ENCODE measurements at regions not wholly inside any gene's neighbourhood (a gene's known extent, or its start where the extent isn't known, plus 50 kb on each side); places are given as distances from the start of the nearest gene placed in this dataset.

DNA sequence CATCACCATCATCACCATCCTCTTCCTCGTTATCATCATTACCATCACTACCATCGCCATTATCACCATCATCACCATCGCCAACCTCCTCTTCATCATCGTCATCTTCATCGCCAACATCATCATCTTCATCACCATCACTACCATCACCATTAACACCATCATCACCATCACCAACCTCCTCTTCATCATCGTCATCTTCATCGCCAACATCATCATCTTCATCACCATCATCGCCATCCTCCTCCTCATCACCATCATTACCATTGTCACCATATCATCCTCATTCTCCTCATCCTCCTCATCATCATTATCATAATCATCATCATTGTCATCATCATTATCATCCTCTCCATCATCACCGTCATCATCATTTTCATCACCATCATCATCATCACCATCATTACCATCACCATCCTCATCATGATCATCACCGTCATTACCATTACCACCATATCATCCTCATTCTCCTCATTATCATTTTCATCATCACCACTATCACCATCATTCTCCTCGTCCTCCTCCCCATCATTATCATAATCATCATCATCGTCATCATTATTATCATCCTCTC, 1498.7 kb downstream of the TBC1D22A start:
- no peak for DNase-seq (ENCODE audit: low read depth in 1 of 2, low spot score in 1 of 2)
- TF ChIP-seq SPI1 (IDR thresholded peaks at IDR 0.05; ENCODE audit: borderline replicate concordance, low read depth) (no peak), POLR2AphosphoS5 (IDR thresholded peaks at IDR 0.05; ENCODE audit: low read depth) (no peak), GABPA (IDR thresholded peaks at IDR 0.05; ENCODE audit: low read depth) (no peak)
- TF ChIP-seq, protein P1, sequence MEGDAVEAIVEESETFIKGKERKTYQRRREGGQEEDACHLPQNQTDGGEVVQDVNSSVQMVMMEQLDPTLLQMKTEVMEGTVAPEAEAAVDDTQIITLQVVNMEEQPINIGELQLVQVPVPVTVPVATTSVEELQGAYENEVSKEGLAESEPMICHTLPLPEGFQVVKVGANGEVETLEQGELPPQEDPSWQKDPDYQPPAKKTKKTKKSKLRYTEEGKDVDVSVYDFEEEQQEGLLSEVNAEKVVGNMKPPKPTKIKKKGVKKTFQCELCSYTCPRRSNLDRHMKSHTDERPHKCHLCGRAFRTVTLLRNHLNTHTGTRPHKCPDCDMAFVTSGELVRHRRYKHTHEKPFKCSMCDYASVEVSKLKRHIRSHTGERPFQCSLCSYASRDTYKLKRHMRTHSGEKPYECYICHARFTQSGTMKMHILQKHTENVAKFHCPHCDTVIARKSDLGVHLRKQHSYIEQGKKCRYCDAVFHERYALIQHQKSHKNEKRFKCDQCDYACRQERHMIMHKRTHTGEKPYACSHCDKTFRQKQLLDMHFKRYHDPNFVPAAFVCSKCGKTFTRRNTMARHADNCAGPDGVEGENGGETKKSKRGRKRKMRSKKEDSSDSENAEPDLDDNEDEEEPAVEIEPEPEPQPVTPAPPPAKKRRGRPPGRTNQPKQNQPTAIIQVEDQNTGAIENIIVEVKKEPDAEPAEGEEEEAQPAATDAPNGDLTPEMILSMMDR (IDR thresholded peaks at IDR 0.05; ENCODE audit: insufficient read depth, low read length): no peak
- TF ChIP-seq, protein P2, sequence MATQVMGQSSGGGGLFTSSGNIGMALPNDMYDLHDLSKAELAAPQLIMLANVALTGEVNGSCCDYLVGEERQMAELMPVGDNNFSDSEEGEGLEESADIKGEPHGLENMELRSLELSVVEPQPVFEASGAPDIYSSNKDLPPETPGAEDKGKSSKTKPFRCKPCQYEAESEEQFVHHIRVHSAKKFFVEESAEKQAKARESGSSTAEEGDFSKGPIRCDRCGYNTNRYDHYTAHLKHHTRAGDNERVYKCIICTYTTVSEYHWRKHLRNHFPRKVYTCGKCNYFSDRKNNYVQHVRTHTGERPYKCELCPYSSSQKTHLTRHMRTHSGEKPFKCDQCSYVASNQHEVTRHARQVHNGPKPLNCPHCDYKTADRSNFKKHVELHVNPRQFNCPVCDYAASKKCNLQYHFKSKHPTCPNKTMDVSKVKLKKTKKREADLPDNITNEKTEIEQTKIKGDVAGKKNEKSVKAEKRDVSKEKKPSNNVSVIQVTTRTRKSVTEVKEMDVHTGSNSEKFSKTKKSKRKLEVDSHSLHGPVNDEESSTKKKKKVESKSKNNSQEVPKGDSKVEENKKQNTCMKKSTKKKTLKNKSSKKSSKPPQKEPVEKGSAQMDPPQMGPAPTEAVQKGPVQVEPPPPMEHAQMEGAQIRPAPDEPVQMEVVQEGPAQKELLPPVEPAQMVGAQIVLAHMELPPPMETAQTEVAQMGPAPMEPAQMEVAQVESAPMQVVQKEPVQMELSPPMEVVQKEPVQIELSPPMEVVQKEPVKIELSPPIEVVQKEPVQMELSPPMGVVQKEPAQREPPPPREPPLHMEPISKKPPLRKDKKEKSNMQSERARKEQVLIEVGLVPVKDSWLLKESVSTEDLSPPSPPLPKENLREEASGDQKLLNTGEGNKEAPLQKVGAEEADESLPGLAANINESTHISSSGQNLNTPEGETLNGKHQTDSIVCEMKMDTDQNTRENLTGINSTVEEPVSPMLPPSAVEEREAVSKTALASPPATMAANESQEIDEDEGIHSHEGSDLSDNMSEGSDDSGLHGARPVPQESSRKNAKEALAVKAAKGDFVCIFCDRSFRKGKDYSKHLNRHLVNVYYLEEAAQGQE (IDR thresholded peaks at IDR 0.05; ENCODE audit: insufficient replicate concordance, low read depth): no peak
- no peaks in the 10 kb centered on the region for H3K27me3 ChIP-seq (ENCODE audit: insufficient read depth, poor library complexity, severe bottlenecking)
- no peak overlapping the region for H3K4me3 ChIP-seq (replicated peaks; ENCODE audit: insufficient read depth, low read length)
- H3K27ac ChIP-seq (replicated peaks): no peak overlapping the region

- DNase-seq (ENCODE audit: low read depth in 1 of 2, low spot score in 1 of 2): no peak
- Histone ChIP-seq H3K27ac (replicated peaks) (no peak overlapping the region), H3K4me3 (replicated peaks; ENCODE audit: insufficient read depth, low read length) (no peak overlapping the region), H3K27me3 (ENCODE audit: insufficient read depth, poor library complexity, severe bottlenecking) (no peaks in the 10 kb centered on the region)
- no peak for TF ChIP-seq SPI1 (IDR thresholded peaks at IDR 0.05; ENCODE audit: borderline replicate concordance, low read depth)
Observed at GRCh38 chr22:48259991-48260670, 1497.7 kb downstream of the TBC1D22A start.

DNA sequence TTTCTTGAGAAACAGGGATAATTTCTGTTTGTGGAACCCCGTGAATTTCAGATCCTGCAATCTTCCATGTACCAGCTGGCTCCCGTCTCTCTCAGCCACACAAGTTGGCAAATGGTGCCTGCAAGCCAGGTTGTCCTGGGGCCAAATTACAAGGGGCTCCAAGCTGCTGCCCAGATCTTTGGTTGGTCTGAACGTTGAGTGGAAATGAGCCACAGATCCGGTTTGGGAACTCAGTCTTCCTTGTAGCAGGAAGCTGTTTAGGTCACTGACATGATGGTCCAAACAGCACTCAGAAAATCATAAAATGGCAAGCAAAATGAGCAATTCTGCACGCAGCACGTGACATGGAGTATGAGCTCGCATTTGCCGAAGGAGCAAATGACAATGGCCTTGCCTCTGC, 1496.4 kb downstream of the TBC1D22A start:
- no peak overlapping the region for H3K4me3 ChIP-seq (replicated peaks; ENCODE audit: insufficient read depth, low read length)
- H3K27me3 ChIP-seq (ENCODE audit: insufficient read depth, poor library complexity, severe bottlenecking): no peaks in the 10 kb centered on the region
- H3K27ac ChIP-seq (replicated peaks): no peak overlapping the region
- TF ChIP-seq GABPA (IDR thresholded peaks at IDR 0.05; ENCODE audit: low read depth) (no peak), SPI1 (IDR thresholded peaks at IDR 0.05; ENCODE audit: borderline replicate concordance, low read depth) (no peak), POLR2AphosphoS5 (IDR thresholded peaks at IDR 0.05; ENCODE audit: low read depth) (no peak)
- TF ChIP-seq, protein P1 (IDR thresholded peaks at IDR 0.05; ENCODE audit: insufficient read depth, low read length): no peak
- TF ChIP-seq, protein P2 (IDR thresholded peaks at IDR 0.05; ENCODE audit: insufficient replicate concordance, low read depth): no peak
- DNase-seq (ENCODE audit: low read depth in 1 of 2, low spot score in 1 of 2): no peak

DNA sequence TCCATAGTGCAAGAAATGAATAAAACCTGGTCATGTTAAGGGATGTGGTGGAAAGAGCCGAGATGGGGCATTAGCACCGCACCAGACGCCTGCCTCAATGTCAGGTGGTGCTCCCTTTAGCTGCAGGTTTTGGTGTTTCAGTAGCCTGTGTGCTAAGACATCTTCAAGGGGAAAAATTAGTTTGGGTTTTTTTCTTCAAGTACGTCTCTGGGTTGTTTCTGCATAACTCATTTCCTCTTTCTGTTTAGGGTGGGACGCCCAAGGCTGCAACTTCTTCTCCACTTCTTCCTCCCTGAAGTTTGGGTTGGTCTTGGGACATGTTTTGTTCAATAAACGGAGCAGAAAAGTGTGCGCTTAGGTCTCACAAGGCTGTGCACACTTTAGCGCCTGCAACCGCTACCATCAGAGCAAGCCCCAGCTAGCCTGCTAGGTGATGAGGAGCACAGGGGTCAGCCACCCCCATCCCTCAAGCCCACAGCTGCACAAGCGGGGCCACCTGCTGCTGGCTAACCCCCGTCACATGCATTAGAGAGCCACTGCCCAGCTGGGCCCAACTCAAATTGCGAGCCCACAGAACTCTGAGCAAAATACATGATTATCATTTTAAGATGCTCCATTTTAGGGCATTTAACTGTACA, 1495.7 kb downstream of the TBC1D22A start:
- H3K4me3 ChIP-seq (replicated peaks; ENCODE audit: insufficient read depth, low read length): no peak overlapping the region
- DNase-seq (ENCODE audit: low read depth in 1 of 2, low spot score in 1 of 2): no peak
- H3K27me3 ChIP-seq (ENCODE audit: insufficient read depth, poor library complexity, severe bottlenecking): no peaks in the 10 kb centered on the region
- H3K27ac ChIP-seq (replicated peaks): no peak overlapping the region
- TF ChIP-seq, protein P1 (IDR thresholded peaks at IDR 0.05; ENCODE audit: insufficient read depth, low read length): no peak
- TF ChIP-seq SPI1 (IDR thresholded peaks at IDR 0.05; ENCODE audit: borderline replicate concordance, low read depth) (no peak), POLR2AphosphoS5 (IDR thresholded peaks at IDR 0.05; ENCODE audit: low read depth) (no peak), GABPA (IDR thresholded peaks at IDR 0.05; ENCODE audit: low read depth) (no peak)
- TF ChIP-seq, protein P2 (IDR thresholded peaks at IDR 0.05; ENCODE audit: insufficient replicate concordance, low read depth): no peak

All from HL-60 (cell line).